ENCODE measurements at regions not wholly inside any gene's neighbourhood (a gene's known extent, or its start where the extent isn't known, plus 50 kb on each side); places are given as distances from the start of the nearest gene placed in this dataset.

DNA sequence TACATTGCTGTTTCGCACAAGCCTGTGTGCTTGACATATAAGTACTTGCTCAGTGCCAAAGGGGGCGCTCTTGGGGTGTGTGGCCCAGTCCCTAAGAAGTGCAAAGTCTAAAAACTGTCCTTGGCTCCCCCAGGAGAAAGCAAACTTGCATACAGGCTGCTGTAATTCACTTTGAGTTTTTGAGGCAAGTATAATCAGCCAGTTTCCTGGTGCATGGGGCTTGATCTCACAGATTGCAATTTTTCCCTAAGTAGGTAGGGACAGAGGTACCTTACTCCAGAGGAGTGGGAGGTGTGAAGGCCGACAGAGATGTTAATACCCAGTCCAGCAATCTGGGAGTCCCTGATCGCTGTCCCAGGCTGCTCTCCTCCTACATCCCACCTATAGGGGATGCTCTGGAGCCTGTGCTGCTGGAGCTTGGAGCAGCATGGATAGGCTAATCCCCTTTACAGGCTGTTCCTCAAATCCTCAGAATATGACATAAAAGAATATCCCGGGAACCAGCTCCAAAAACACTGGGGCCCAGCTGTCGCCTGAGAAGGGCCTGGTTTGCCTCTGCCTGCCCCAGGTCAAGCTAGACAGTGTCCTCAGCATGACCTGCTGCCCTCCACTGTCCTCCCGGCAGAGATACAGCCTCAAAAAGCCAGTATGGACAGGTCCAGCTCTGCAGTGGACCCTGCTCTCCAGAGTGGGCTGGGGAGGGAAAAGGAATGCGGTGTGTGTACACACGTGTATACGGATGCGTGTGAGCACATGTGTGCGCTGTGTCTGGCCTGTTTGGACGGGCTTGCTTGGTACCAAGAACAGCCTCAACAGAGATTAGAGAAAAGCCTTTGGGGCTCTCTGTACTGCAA lies 136.5 kb upstream of the HAAO start:
- H3K27me3 ChIP-seq (replicated peaks in 1 of 2; ENCODE audit: control insufficient read depth in 2 of 2, insufficient read depth in 2 of 2, low read length in 1 of 2), result no peaks in the 10 kb centered on the region
- ChIA-PET POLR2A (no interaction called here), SMC1A (ENCODE audit: uncharacterized antibody, unreplicated experiment) (interaction anchor here (0.6 to 2.2 kb wide), 3 partner anchors 36 to 116 kb away, joined by 3 to 5 read pairs (median 4); no protein-coding TSS in a partner anchor), RAD21 (ENCODE audit: unreplicated experiment) (interaction anchor here (0.6 to 1.2 kb wide), 3 partner anchors 71 to 607 kb away, joined by 3 to 5 read pairs (median 3); no protein-coding TSS in a partner anchor), CTCF (interaction anchor here (0.9 to 3.6 kb wide), 7 partner anchors 10 to 200 kb away, joined by 3 to 18 read pairs (median 3); no protein-coding TSS in a partner anchor)
- no peak overlapping the region for H3K4me3 ChIP-seq
- no peaks in the 10 kb centered on the region for H3K4me1 ChIP-seq (ENCODE audit: control insufficient read depth, insufficient read depth, low read length)
- in situ Hi-C loops (cut with MboI) (no loop called here), intact Hi-C loops (cut with micrococcal nuclease; ENCODE audit: unreplicated experiment) (no loop called here)
- no peaks in the 10 kb centered on the region for H4K20me1 ChIP-seq (ENCODE audit: control insufficient read depth, insufficient read depth)
- H3K4me2 ChIP-seq (ENCODE audit: control insufficient read depth, insufficient read depth), result no peak overlapping the region
- H3K27ac ChIP-seq (ENCODE audit: control insufficient read depth, insufficient read depth), result no peak overlapping the region
- no peaks in the 10 kb centered on the region for H3K36me3 ChIP-seq (ENCODE audit: control insufficient read depth in 2 of 2, insufficient read depth in 2 of 2, low read length in 1 of 2)
- TF ChIP-seq, protein P1, sequence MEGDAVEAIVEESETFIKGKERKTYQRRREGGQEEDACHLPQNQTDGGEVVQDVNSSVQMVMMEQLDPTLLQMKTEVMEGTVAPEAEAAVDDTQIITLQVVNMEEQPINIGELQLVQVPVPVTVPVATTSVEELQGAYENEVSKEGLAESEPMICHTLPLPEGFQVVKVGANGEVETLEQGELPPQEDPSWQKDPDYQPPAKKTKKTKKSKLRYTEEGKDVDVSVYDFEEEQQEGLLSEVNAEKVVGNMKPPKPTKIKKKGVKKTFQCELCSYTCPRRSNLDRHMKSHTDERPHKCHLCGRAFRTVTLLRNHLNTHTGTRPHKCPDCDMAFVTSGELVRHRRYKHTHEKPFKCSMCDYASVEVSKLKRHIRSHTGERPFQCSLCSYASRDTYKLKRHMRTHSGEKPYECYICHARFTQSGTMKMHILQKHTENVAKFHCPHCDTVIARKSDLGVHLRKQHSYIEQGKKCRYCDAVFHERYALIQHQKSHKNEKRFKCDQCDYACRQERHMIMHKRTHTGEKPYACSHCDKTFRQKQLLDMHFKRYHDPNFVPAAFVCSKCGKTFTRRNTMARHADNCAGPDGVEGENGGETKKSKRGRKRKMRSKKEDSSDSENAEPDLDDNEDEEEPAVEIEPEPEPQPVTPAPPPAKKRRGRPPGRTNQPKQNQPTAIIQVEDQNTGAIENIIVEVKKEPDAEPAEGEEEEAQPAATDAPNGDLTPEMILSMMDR (IDR thresholded peaks at IDR 0.05 in 2 of 3, conservative IDR thresholded peaks at IDR 0.05 in 1 of 3; ENCODE audit: control insufficient read depth in 2 of 3, extremely low read depth in 1 of 3, insufficient read depth in 1 of 3, low read depth in 3 of 3, low read length in 3 of 3), result peak; percentile 10 to 32 (median 28); a peak in 3 of 6 replicates
- TF ChIP-seq RBBP5 (conservative IDR thresholded peaks at IDR 0.05), result no peak
- no peak for FAIRE-seq
- WGBS (ENCODE audit: insufficient coverage, insufficient replicate concordance, low lambda C conversion rate, missing lambda C conversion rate), result 50% methylated on average over 13 of the region's 13 CpGs
- H3K9me3 ChIP-seq (replicated peaks; ENCODE audit: control insufficient read depth, insufficient read depth, low read length), result no peaks in the 10 kb centered on the region
- H3K9ac ChIP-seq (ENCODE audit: control insufficient read depth, insufficient read depth, low read length), result no peak overlapping the region
- no peak overlapping the region for H2AFZ ChIP-seq (ENCODE audit: control insufficient read depth, low read depth, low read length)
- no peak for DNase-seq (ENCODE audit: low read depth, low spot score)
- ATAC-seq, result peak; percentile 43
- no TSS peak for BruUV-seq (replicated peaks)
- no peaks in the 10 kb centered on the region for H3K79me2 ChIP-seq (ENCODE audit: control insufficient read depth, insufficient read depth, low read length)
